RPMI7951 (cell line): ENCODE measurements at regions not wholly inside any gene's neighbourhood (a gene's known extent, or its start where the extent isn't known, plus 50 kb on each side); places are given as distances from the start of the nearest gene placed in this dataset.
A peak's percentile ranks its signal among the peaks of the same experiment; 100 is the strongest.
"Not testable (repeated sequence)": the region's sequence is repeated elsewhere in the genome, so short reads cannot be mapped to it uniquely, and the experiment has no call there.

Source experiments
- DNase-seq: peaks from one replicate; pipeline ENCODE4 v3.0.0-alpha.2; 2012; ENCODE audit warnings: low read depth

GRCh38 chr6:22099923-22100322 lies 196.9 kb downstream of the PRL start:
- no peak for DNase-seq

- no peak for DNase-seq
Measured at GRCh38 chr6:22101163-22101562, 195.7 kb downstream of the PRL start.

GRCh38 chr6:22102671-22103070 lies 194.2 kb downstream of the PRL start:
- no peak for DNase-seq

- DNase-seq, result peak; percentile 16
Measured at GRCh38 chr6:22106451-22106850, 190.4 kb downstream of the PRL start.

- DNase-seq, result no peak
Measured at GRCh38 chr6:22106961-22107360, 189.9 kb downstream of the PRL start.

DNA sequence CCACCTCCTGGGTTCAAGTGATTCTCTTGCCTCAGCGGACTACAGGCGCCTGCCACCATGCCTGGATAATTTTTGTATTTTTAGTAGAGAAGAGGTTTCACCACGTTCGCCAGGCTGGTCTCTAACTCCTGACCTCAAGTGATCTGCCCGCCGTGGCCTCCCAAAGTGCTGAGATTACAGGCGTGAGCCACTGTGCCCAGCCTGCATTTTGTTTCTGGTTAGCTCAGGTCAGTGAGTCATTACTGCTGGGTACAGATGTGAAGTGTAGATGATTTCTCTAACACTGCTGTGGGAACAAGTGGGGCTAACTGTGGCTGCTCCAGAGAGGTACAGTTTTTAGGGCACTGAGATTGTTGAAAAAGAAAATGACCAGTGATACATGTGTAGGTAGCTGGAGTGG lies 188.6 kb downstream of the PRL start:
- peak; percentile 59 for DNase-seq

GRCh38 chr6:22110061-22110460 lies 186.8 kb downstream of the PRL start:
- DNase-seq, result no peak

GRCh38 chr6:22112461-22112860 lies 184.4 kb downstream of the PRL start:
- DNase-seq, result no peak

DNA sequence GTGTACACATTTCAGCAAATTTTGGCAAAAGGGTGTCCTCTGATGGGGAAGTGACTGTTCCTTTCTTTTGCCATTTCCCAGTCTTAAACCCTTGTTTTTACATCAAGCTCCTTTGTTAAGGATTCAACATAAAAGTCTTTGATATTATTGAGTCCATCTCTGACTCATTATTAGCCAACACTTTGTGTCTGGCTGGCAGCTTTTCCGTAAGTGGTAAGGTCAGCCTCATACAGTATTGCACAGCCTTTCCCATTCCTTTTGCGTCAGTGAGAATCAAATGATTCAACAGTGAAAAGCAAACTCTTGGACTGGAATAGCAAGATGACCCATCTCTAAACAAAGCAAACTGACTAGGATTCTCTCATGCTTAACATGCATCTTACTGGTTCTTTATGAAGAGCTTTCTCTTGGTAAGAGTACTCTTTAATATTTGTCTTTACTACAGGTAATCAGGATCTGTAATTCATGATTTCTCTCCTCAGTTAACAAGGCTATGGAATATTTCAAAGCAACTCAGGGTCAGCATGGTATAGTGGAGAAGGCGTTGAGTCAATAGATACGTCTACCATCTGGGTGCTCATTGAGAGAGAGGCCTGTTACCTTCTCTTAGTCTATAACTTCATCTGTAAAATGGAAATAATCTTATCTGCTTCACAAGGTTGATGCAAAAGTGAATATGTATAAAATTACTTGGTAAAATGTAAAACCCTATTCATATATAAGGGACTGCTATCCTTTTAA lies 183.6 kb downstream of the PRL start:
- peak; percentile 85 for DNase-seq

GRCh38 chr6:22115559-22115958 lies 181.3 kb downstream of the PRL start:
- DNase-seq, result no peak

GRCh38 chr6:22117631-22118030 lies 179.2 kb downstream of the PRL start:
- no peak for DNase-seq

GRCh38 chr6:22119500-22119899 lies 177.3 kb downstream of the PRL start:
- no peak for DNase-seq

- no peak for DNase-seq
Measured at GRCh38 chr6:22124756-22125155, 172.1 kb downstream of the PRL start.

DNA sequence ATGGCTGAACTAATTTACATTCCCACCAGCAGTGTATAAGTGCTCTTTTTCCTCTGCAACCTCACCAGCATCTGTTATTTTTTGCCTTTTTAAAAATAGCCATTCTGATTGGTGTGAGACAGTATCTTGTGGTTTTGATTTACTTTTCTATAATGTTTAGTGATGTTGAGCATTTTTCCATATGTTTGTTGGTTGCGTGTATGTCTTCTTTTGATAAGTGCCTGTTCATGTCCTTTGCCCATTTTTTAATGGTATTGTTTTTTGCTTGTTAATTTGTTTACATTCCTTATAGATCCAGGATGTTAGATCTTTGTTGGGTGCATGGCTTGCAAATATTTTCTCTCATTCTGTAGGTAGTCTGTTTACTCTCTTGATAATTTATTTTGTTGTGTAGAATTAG lies 169.9 kb downstream of the PRL start:
- DNase-seq, result no peak

DNA sequence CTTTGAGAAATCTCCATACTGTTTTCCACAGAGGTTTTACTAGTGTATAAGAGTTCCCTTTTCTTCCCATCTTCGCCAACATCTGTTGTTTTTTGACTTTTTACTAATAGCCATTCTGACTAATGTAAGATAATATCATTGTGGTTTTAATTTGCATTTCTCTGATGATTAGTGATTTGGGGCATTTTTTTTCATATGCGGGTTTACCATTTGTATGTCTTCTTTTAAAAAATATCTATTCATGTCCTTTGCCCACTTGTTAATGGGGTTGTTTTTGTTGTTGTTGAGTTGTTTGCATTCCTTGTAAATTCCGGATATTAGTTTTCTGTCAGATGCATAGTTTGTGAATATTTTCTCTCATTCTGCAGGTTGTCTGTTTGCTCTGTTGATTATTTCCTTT lies 167.1 kb downstream of the PRL start:
- no peak for DNase-seq

- DNase-seq, result no peak
Measured at GRCh38 chr6:22132656-22133055, 164.2 kb downstream of the PRL start.

- no peak for DNase-seq
Measured at GRCh38 chr6:22133357-22133756, 163.5 kb downstream of the PRL start.

- DNase-seq, result no peak
Measured at GRCh38 chr6:22134308-22134707, 162.5 kb downstream of the PRL start.

DNA sequence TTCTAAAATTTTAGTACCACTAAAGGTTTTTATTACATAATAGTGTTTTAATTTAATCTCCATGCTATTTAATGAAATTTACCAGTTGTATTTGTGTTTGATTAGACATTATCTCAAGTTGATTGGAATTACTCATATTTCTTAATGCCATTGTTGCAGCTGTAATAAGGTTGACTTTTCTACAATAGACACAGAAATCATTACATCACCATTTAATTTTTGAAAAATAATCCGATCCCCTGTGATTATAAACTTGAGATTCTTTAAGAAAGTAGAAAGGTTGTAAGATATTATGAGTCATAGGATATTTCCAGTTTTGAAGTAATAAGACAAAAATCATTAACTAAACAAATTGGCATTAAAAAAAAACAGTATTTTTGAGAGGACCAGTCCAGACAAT lies 161.4 kb downstream of the PRL start:
- no peak for DNase-seq

DNA sequence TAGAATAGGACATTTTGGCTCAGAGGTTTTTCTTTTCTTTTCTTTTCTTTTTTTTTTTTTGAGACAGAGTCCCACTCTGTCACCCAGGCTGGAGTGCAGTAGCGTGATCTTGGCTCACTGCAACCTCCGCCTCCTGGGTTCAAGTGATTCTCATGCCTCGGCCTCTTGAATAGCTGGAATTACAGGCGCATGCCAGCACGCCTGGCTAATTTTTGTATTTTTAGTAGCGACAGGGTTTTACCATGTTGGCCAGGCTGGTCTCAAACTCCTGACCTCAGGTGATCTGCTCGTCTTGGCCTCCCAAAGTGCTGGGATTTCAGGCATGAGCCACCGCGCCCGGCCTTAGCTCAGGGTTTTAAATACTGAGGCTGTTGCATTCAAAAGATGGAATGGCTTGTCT lies 156.1 kb downstream of the PRL start:
- not testable (repeated sequence) for DNase-seq

DNA sequence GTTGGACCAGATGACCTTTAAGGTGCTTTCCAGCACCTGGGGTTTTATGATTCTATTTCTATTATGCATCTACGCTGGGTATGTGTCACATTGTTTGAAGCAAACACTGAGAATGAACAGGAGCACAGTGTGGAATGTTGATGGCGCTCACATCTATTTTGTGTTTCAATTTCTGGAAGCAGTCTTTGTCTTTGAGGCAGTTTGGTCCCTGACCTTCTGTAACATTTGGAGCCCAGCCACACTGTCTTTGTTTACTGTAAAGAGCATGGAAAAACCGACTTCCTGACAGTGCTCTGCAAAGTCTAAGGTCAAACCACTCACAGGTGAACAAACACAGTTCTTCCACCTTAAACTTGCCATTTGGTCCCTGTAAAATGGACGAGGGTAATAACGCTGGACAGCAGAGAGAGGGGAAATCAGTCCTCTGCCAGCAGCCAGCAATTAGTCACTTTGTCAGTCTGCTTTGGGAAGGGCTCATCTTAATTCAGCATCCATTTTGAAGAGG lies 155.5 kb downstream of the PRL start:
- peak; percentile 19 for DNase-seq

DNA sequence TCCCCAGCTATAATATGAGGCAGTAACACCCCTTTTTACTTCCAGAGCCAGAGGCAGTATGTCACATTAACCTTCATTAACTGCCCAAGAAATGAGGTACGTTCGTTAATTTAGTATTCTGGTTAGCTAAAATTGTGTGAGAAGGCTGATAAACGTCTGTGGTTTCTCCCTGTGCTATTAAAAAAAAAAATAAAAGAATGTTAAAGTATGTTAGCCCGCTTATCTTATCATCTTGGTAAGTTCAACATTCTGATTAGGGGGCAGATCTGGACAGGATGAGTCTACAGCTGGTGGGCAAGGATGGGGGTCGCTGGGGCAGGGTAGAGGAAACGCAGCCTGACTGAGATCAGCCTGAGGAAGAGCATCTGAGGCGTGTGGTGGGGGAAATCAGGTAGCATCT lies 154.0 kb downstream of the PRL start:
- DNase-seq, result no peak

- DNase-seq, result no peak
Measured at GRCh38 chr6:22145376-22145775, 151.5 kb downstream of the PRL start.
